Activated naive CD8-positive, alpha-beta T cell (primary cell): ENCODE measurements at regions not wholly inside any gene's neighbourhood (a gene's known extent, or its start where the extent isn't known, plus 50 kb on each side); places are given as distances from the start of the nearest gene placed in this dataset.

Experiments
- H3K27ac Mint-ChIP-seq: one replicate; pipeline ENCODE4 v1.8.0; 2021; ENCODE audit warnings: mixed read lengths
- H3K27me3 Mint-ChIP-seq: one replicate; pipeline ENCODE4 v1.8.0; 2021; ENCODE audit warnings: mixed read lengths
- H3K36me3 Mint-ChIP-seq: one replicate; pipeline ENCODE4 v1.8.0; 2021; ENCODE audit warnings: mixed read lengths
- H3K4me1 Mint-ChIP-seq: one replicate; pipeline ENCODE4 v1.8.0; 2021; ENCODE audit warnings: low read depth, mixed read lengths
- H3K4me3 Mint-ChIP-seq: one replicate; pipeline ENCODE4 v1.8.0; 2021; ENCODE audit warnings: mild to moderate bottlenecking, mixed read lengths
- H3K9me3 Mint-ChIP-seq: one replicate; pipeline ENCODE4 v1.8.0; 2021; ENCODE audit warnings: low read depth, mixed read lengths

- H3K27ac Mint-ChIP-seq: no peak overlapping the region
- no peaks in the 10 kb centered on the region for H3K27me3 Mint-ChIP-seq
- H3K9me3 Mint-ChIP-seq: no peaks in the 10 kb centered on the region
- H3K36me3 Mint-ChIP-seq: no peaks in the 10 kb centered on the region
- no peaks in the 10 kb centered on the region for H3K4me1 Mint-ChIP-seq
- no peak overlapping the region for H3K4me3 Mint-ChIP-seq
Observed at GRCh38 chr18:47585136-47585535, 333.7 kb upstream of the SKOR2 start.

DNA sequence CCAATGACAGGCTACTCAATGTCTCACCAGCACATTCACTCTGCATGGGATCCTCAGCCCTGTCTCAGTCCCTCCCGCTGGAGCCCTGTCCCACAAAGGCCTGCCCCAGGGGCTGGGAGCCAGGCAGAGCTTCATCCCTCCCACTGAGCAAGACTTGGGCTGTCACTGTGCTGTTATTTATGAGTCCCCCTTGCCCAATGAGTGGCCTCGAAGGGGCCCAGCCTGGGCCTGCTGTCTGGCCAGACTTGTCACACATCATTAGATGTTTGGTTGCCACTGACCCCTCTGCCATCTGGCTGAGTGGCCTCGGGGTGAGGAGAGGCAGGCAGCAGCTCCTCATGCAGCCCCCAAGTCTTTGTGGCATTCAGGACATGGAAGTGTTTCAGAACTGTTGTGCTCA is 330.6 kb upstream of the SKOR2 start:
- no peaks in the 10 kb centered on the region for H3K9me3 Mint-ChIP-seq
- no peaks in the 10 kb centered on the region for H3K4me1 Mint-ChIP-seq
- no peak overlapping the region for H3K4me3 Mint-ChIP-seq
- no peaks in the 10 kb centered on the region for H3K36me3 Mint-ChIP-seq
- no peak overlapping the region for H3K27ac Mint-ChIP-seq
- H3K27me3 Mint-ChIP-seq: peaks cover 2% of the 10 kb centered on the region

DNA sequence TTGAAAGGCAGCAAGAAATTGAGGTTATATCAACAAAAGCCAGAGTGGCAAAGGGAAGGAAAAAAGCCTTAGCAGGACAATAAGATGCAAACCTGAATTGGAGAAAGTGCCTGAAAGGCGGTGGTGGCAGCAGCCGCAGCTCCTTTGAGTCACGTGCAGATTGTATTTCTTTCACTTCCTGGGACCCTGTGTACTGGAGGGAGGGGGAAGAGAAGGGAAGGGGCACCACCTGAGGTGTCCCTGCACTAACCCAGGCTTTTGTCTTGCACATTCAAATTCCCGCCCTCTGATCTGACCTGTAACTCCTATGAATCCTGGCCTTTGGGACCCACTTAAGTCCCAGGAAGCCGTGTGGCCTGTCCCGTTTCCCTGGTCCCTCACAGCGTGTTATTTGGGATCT is 326.1 kb upstream of the SKOR2 start:
- no peaks in the 10 kb centered on the region for H3K9me3 Mint-ChIP-seq
- H3K4me1 Mint-ChIP-seq: no peaks in the 10 kb centered on the region
- H3K27ac Mint-ChIP-seq: no peak overlapping the region
- no peaks in the 10 kb centered on the region for H3K36me3 Mint-ChIP-seq
- H3K27me3 Mint-ChIP-seq: peaks cover 2% of the 10 kb centered on the region
- H3K4me3 Mint-ChIP-seq: no peak overlapping the region

DNA sequence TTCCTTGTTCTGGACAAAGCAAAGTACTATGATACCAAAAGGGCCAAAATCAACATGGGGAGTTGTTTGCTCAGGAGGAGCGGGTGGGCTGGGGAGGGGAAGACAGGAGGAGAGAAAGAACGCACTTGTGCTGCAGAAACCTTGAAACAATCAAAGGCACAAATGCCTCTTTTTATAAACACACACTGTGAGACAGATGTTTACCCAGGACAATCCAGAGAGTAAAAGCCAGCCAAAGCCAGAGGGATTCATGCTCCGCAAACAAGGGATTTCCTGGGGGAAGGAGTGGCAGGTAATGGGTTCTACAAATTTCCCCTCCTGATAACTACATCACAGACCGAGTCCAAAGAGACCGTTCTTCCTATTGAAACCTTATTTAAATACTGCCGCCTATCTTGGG is 323.5 kb upstream of the SKOR2 start:
- Mint-ChIP-seq H3K36me3 (no peaks in the 10 kb centered on the region), H3K4me1 (no peaks in the 10 kb centered on the region), H3K9me3 (no peaks in the 10 kb centered on the region), H3K4me3 (no peak overlapping the region), H3K27me3 (peaks cover 2% of the 10 kb centered on the region), H3K27ac (no peak overlapping the region)

DNA sequence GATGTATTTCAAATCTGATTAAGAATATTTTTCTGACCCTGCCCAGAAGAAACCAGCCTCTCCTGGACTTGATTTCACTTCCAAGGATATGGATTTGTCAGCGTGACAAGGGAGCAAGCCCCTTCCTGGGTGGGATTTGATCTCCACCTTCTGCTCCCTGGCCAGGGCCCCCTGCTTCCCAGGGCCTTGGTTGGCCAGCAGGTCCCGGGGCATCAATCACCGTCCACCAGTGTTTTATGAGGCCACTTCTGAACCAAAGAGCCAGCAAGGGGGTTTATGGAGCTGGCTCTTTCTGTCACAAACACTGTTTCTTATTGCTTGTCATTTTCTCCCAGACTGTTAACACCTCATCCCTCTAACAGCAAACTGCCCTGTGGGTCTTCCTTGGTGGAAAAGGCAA is 320.5 kb upstream of the SKOR2 start:
- no peaks in the 10 kb centered on the region for H3K9me3 Mint-ChIP-seq
- no peaks in the 10 kb centered on the region for H3K4me1 Mint-ChIP-seq
- H3K27me3 Mint-ChIP-seq: peaks cover 1% of the 10 kb centered on the region
- H3K36me3 Mint-ChIP-seq: no peaks in the 10 kb centered on the region
- H3K27ac Mint-ChIP-seq: no peak overlapping the region
- no peak overlapping the region for H3K4me3 Mint-ChIP-seq

- Mint-ChIP-seq H3K9me3 (peaks cover 4% of the 10 kb centered on the region), H3K36me3 (no peaks in the 10 kb centered on the region), H3K4me1 (no peaks in the 10 kb centered on the region), H3K4me3 (no peak overlapping the region), H3K27ac (no peak overlapping the region), H3K27me3 (peaks cover 4% of the 10 kb centered on the region)
Observed at GRCh38 chr18:47566809-47567208, 315.3 kb upstream of the SKOR2 start.

GRCh38 chr18:47560723-47561715 is 309.6 kb upstream of the SKOR2 start:
- no peak overlapping the region for H3K4me3 Mint-ChIP-seq
- no peaks in the 10 kb centered on the region for H3K36me3 Mint-ChIP-seq

GRCh38 chr18:47558110-47558750 is 306.8 kb upstream of the SKOR2 start:
- H3K9me3 Mint-ChIP-seq: no peaks in the 10 kb centered on the region
- no peak overlapping the region for H3K27ac Mint-ChIP-seq
- no peaks in the 10 kb centered on the region for H3K36me3 Mint-ChIP-seq
- no peaks in the 10 kb centered on the region for H3K4me1 Mint-ChIP-seq
- no peak overlapping the region for H3K4me3 Mint-ChIP-seq
- H3K27me3 Mint-ChIP-seq: peaks cover 19% of the 10 kb centered on the region

More at GRCh38 chr18:47560723-47561715, 309.6 kb upstream of the SKOR2 start:
- Mint-ChIP-seq H3K4me1 (no peaks in the 10 kb centered on the region), H3K27ac (no peak overlapping the region), H3K9me3 (peaks cover 4% of the 10 kb centered on the region), H3K27me3 (peaks cover 19% of the 10 kb centered on the region)

DNA sequence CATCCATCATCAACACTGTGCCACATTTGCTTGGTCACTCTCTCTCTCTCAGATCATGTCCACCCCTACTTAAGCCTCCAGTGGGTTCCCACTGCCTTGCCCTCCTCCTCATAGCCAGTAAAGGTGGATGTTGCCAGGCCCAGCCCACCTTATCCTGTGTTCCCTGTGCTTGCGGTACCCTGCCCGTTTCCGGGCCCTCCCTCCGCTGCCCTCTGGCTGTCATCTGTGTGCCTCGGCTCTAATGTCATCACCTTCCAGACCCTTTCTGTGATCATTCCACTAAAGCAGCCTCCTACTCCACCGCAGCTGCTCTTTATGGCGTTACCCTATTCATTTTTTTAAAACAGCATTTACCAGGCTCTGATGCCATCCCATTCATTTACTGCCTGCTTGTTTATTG is 305.7 kb upstream of the SKOR2 start:
- Mint-ChIP-seq H3K36me3 (no peaks in the 10 kb centered on the region), H3K27ac (no peak overlapping the region), H3K27me3 (peaks cover 19% of the 10 kb centered on the region), H3K4me3 (no peak overlapping the region), H3K9me3 (no peaks in the 10 kb centered on the region), H3K4me1 (no peaks in the 10 kb centered on the region)

- H3K36me3 Mint-ChIP-seq: no peaks in the 10 kb centered on the region
Observed at GRCh38 chr18:47552783-47553182, 301.3 kb upstream of the SKOR2 start.

DNA sequence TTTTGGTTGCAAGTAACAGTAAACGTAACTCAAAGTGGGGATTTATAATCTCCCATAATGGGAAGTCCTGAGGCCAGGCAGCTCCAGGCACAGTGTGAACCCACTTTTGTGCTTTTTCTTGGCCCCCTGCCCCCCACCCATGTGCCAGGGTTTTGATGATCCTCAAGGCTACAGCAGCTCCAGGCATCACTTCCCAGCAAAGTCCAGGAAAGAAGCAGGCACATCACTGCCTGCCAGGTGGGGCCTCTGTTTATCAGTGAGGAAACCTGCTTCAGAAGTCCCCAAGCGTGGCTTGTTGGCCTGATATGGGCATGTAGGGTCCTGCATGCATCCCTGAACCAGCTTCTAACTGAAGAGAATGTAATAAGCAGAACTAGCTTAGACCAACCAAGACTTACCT is 299.2 kb upstream of the SKOR2 start:
- no peak overlapping the region for H3K4me3 Mint-ChIP-seq
- H3K9me3 Mint-ChIP-seq: no peaks in the 10 kb centered on the region
- peaks cover 7% of the 10 kb centered on the region for H3K27me3 Mint-ChIP-seq
- no peaks in the 10 kb centered on the region for H3K36me3 Mint-ChIP-seq
- no peaks in the 10 kb centered on the region for H3K4me1 Mint-ChIP-seq
- no peak overlapping the region for H3K27ac Mint-ChIP-seq

More at GRCh38 chr18:47552783-47553182, 301.3 kb upstream of the SKOR2 start:
- H3K27ac Mint-ChIP-seq: no peak overlapping the region
- H3K9me3 Mint-ChIP-seq: no peaks in the 10 kb centered on the region
- H3K4me3 Mint-ChIP-seq: no peak overlapping the region
- H3K27me3 Mint-ChIP-seq: peaks cover 8% of the 10 kb centered on the region
- no peaks in the 10 kb centered on the region for H3K4me1 Mint-ChIP-seq

GRCh38 chr18:47549021-47549540 is 297.6 kb upstream of the SKOR2 start:
- peaks cover 8% of the 10 kb centered on the region for H3K27me3 Mint-ChIP-seq
- H3K9me3 Mint-ChIP-seq: no peaks in the 10 kb centered on the region
- H3K27ac Mint-ChIP-seq: no peak overlapping the region
- H3K4me1 Mint-ChIP-seq: no peaks in the 10 kb centered on the region
- H3K4me3 Mint-ChIP-seq: no peak overlapping the region
- H3K36me3 Mint-ChIP-seq: no peaks in the 10 kb centered on the region

DNA sequence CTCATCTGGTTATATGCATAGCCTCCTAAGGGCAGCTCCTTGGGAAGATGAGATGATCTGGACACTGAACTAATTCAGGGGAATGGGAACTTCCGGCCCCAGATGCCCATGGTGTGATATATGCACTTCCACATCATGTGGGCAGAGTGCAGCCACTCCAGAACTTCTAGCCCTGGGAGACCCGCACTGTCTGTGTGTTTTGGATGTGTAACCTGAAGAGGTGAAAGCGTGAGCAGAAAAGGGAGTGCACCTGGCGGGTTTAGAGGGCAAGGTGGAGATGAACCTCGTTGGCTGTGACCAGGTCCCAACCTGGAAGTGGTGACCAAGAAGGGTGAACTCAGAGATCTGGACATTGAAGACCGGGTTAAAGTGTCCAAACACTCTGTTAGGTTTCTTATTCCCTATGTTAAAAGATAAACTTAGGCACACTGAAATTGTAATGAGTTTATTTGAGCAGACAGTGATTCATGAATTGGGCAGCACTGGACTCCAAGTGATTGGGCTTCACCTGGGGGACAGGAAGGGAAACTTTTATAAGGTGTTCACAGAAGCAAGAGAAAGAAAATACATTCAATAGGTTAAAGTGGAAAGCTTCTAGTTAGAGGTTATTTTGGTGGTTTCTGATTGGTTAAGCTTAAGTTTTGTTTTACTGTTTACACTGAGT is 296.2 kb upstream of the SKOR2 start:
- H3K27me3 Mint-ChIP-seq: peaks cover 8% of the 10 kb centered on the region
- H3K4me3 Mint-ChIP-seq: no peak overlapping the region
- H3K27ac Mint-ChIP-seq: no peak overlapping the region
- no peaks in the 10 kb centered on the region for H3K36me3 Mint-ChIP-seq
- no peaks in the 10 kb centered on the region for H3K9me3 Mint-ChIP-seq
- no peaks in the 10 kb centered on the region for H3K4me1 Mint-ChIP-seq

- peaks cover 15% of the 10 kb centered on the region for H3K27me3 Mint-ChIP-seq
- H3K9me3 Mint-ChIP-seq: no peaks in the 10 kb centered on the region
- no peaks in the 10 kb centered on the region for H3K36me3 Mint-ChIP-seq
- no peaks in the 10 kb centered on the region for H3K4me1 Mint-ChIP-seq
- no peak overlapping the region for H3K4me3 Mint-ChIP-seq
- no peak overlapping the region for H3K27ac Mint-ChIP-seq
Observed at GRCh38 chr18:47545613-47546012, 294.2 kb upstream of the SKOR2 start.

GRCh38 chr18:47543080-47543479 is 291.6 kb upstream of the SKOR2 start:
- no peaks in the 10 kb centered on the region for H3K9me3 Mint-ChIP-seq
- no peak overlapping the region for H3K4me3 Mint-ChIP-seq
- H3K27ac Mint-ChIP-seq: no peak overlapping the region
- H3K4me1 Mint-ChIP-seq: no peaks in the 10 kb centered on the region
- H3K27me3 Mint-ChIP-seq: peaks cover 11% of the 10 kb centered on the region
- H3K36me3 Mint-ChIP-seq: no peaks in the 10 kb centered on the region
